Right lobe of liver (tissue), 6 donors: ENCODE measurements at regions not wholly inside any gene's neighbourhood (a gene's known extent, or its start where the extent isn't known, plus 50 kb on each side); places are given as distances from the start of the nearest gene placed in this dataset.

Experiments used
- ATAC-seq, 4 donors: fragments of 200-7000 bp; cut with Tn5 transposase; one replicate each; pipeline ENCODE4 v1.9.1; 2020; ENCODE audit warnings: mild to moderate bottlenecking in 4 of 4, moderate library complexity in 4 of 4
- DNase-seq, 3 donors: peaks; one replicate each; pipeline ENCODE4 v3.0.0-alpha.2; 2020
- H3K27ac ChIP-seq, 3 donors: fragments of 200-600 bp; one replicate each; pipeline ENCODE4 v1.8.0; 2022
- H3K27me3 ChIP-seq, 2 donors: fragments of 200-600 bp; one replicate each; pipeline ENCODE4 v1.8.0; 2022
- H3K36me3 ChIP-seq, 4 donors: fragments of 200-600 bp; sonication (generic) in 1 of 4; one replicate each; pipeline versions ENCODE4 v1.5.1 to v1.8.0; 2017 to 2022; ENCODE audit warnings: control low read depth in 1 of 4
- H3K4me1 ChIP-seq, 4 donors: fragments of 200-600 bp; sonication (generic) in 1 of 4; one replicate each; pipeline versions ENCODE4 v1.5.1 to v1.8.0; 2017 to 2022; ENCODE audit warnings: control low read depth in 1 of 4
- H3K4me3 ChIP-seq, 3 donors: fragments of 200-600 bp; one replicate each; pipeline ENCODE4 v1.8.0; 2022
- H3K9me3 ChIP-seq, 4 donors: fragments of 200-600 bp; sonication (generic) in 1 of 4; one replicate each; pipeline versions ENCODE4 v1.5.1 to v1.8.0; 2017 to 2022; ENCODE audit warnings: control low read depth in 1 of 4
- POLR2A ChIP-seq: fragments of 450-650 bp; IDR thresholded peaks from one replicate; pipeline ENCODE4 v1.6.1; 2017; ENCODE audit warnings: antibody characterized with exemption, mild to moderate bottlenecking
- WGBS: methylation state at CpG from one replicate; pipeline ENCODE4 v1.1.6; 2018; ENCODE audit warnings: low coverage, low lambda C conversion rate; ENCODE audit not compliant: insufficient coverage; ENCODE audit errors: missing lambda C conversion rate; 5-methylcytosine and 5-hydroxymethylcytosine counted together
- intact Hi-C, 2 donors: fragments of 100-400 bp; cut with DNase I; formaldehyde crosslinking; loops; one replicate each; pipeline versions ENCODE4 v1.11.2 to v1.14.1; 2022
- TF ChIP-seq, protein P1 (sequence below), 4 donors: fragments of 200-600 bp in 3 of 4; fragments of 450-650 bp in 1 of 4; IDR thresholded peaks; one replicate each; pipeline versions ENCODE4 v1.5.1 to v1.8.0; 2016 to 2022; ENCODE audit warnings: antibody characterized with exemption in 4 of 4, mild to moderate bottlenecking in 2 of 4
- donor health status: DM: no; HTN: yes; CAD: no.
- donor health status: DM: no; HTN: no; CAD: no.
- donor health status: DM: no; HTN: no; CAD: no.
- donor health status: DM: no; HTN: yes; CAD: no.
- donor health status: DM: no; HTN: yes; CAD: no.

DNA sequence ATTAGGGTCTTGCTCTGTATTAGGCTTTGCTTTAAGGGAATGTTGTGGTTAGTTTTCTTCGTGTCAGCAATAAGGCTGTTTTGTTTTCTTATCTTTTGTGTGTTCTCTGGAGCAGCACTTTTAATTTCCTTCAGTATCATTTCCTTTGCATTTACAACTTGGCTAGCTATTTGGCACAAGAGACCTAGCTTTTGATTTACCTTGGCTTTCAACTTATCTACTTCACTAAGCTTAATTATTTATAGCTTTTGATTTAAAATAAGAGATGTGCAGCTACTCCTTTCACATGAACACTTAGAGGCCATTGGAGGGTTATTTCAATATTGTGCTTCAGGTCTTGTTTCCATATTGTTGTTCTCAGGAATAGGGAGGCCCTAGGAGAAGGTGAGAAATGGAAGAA is 68.2 kb downstream of the FAT4 start:
- H3K9me3 ChIP-seq, result no peaks in the 10 kb centered on the region
- no peak overlapping the region for H3K27ac ChIP-seq
- no peaks in the 10 kb centered on the region for H3K36me3 ChIP-seq
- 45% methylated on average over 1 of the region's 1 CpG for WGBS
- ATAC-seq, result peak in 3 of 4 donors; percentile 39 to 54 (median 50)
- no peak for TF ChIP-seq POLR2A
- TF ChIP-seq, protein P1, sequence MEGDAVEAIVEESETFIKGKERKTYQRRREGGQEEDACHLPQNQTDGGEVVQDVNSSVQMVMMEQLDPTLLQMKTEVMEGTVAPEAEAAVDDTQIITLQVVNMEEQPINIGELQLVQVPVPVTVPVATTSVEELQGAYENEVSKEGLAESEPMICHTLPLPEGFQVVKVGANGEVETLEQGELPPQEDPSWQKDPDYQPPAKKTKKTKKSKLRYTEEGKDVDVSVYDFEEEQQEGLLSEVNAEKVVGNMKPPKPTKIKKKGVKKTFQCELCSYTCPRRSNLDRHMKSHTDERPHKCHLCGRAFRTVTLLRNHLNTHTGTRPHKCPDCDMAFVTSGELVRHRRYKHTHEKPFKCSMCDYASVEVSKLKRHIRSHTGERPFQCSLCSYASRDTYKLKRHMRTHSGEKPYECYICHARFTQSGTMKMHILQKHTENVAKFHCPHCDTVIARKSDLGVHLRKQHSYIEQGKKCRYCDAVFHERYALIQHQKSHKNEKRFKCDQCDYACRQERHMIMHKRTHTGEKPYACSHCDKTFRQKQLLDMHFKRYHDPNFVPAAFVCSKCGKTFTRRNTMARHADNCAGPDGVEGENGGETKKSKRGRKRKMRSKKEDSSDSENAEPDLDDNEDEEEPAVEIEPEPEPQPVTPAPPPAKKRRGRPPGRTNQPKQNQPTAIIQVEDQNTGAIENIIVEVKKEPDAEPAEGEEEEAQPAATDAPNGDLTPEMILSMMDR (IDR thresholded peaks at IDR 0.05), result no peak
- intact Hi-C loops, result no loop called here
- no peaks in the 10 kb centered on the region for H3K27me3 ChIP-seq
- no peak for DNase-seq
- no peak overlapping the region for H3K4me3 ChIP-seq
- H3K4me1 ChIP-seq, result no peaks in the 10 kb centered on the region

DNA sequence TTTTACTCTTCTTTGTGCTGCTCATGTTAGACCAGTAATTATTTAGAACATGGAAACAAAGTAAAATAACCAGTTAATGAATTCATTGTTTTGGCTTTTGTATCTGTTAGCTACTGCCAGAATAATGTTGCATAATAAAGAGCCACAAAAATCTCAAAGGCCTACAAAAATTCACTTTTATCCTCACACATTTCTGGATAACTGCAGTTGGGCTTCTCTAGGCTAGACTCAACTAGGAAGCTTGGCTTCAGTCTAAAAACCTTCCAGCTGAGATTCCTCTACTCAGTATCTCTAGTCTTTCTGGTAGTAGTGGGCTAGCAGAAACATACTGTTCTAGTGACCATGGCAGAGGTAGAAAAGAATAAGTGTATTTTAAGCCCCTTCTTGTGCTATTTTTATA is 73.0 kb downstream of the FAT4 start:
- no peak for ATAC-seq
- no peak overlapping the region for H3K27ac ChIP-seq
- no peak overlapping the region for H3K4me3 ChIP-seq
- H3K9me3 ChIP-seq, result no peaks in the 10 kb centered on the region
- DNase-seq, result no peak
- TF ChIP-seq, protein P1 (IDR thresholded peaks at IDR 0.05), result no peak
- no peak for TF ChIP-seq POLR2A
- H3K4me1 ChIP-seq, result no peaks in the 10 kb centered on the region
- H3K27me3 ChIP-seq, result no peaks in the 10 kb centered on the region
- intact Hi-C loops, result no loop called here
- H3K36me3 ChIP-seq, result no peaks in the 10 kb centered on the region

DNA sequence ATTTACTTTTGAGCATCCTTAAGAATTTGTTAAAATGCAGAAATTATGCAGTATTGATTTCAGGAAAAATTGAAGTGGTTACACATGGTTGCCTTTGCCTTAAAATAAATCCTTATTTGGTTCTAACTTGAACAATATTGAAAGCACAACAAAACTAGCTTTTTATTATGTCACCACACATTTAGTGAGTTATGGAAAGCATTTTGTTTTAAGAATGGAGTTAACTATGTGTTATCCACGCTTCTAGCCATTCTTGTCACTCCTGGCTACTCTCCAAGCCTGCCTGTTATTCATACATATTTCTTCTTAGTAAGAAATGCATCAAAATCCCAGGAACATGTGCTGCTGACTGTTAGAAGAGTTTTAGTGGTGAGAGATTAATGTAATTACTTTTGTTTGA is 73.9 kb downstream of the FAT4 start:
- DNase-seq (no peak), ATAC-seq (no peak)
- H3K4me3 ChIP-seq, result no peak overlapping the region
- TF ChIP-seq, protein P1 (IDR thresholded peaks at IDR 0.05), result no peak
- no peak for TF ChIP-seq POLR2A
- 63% methylated on average over 1 of the region's 1 CpG for WGBS
- no peaks in the 10 kb centered on the region for H3K4me1 ChIP-seq
- no peaks in the 10 kb centered on the region for H3K9me3 ChIP-seq
- no peaks in the 10 kb centered on the region for H3K36me3 ChIP-seq
- intact Hi-C loops, result no loop called here
- no peaks in the 10 kb centered on the region for H3K27me3 ChIP-seq
- no peak overlapping the region for H3K27ac ChIP-seq

DNA sequence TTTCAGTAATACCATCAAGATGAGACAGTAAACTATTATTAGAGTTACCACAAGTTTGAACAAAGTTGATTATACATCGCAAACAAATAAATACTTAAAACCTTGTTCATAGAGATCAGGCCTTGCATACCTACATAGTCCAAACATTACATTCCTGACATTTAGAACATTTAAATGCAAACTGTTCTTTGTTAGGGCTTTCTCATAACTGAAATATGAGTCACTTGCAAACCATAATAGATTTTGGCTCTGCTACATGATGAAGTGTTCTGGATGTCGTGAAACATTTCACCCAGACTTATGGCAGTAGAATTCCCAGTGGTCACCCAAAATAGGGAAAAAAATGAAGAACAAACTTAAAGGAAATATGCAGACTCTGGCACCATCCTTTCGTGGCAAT is 75.0 kb downstream of the FAT4 start:
- ATAC-seq, result peak in 1 of 4 donors; percentile 30
- 56% methylated on average over 3 of the region's 3 CpGs for WGBS
- intact Hi-C loops, result no loop called here

DNA sequence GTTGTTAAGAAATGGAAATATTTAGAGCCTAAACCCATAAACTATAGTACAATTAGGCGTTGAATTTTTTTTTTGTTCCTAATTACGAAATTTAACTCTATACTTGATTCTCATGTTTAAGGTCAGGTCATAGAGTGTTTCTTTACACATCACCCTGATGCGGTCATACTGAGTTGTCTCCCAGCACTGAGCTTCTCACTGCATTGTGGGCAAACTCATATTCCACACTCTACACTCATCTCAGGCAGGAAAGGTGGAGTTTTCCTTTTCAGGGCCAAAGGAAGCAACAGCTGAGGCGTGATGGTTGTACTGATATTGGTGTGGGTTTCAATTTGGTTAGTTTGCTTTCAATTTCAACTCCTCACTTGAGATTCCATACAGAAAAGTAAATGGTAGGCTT is 75.4 kb downstream of the FAT4 start:
- ATAC-seq (peak; percentile 48 to 79 (median 55)), DNase-seq (no peak)
- Histone ChIP-seq H3K4me3 (no peak overlapping the region), H3K27ac (no peak overlapping the region), H3K36me3 (no peaks in the 10 kb centered on the region), H3K9me3 (no peaks in the 10 kb centered on the region), H3K27me3 (no peaks in the 10 kb centered on the region), H3K4me1 (no peaks in the 10 kb centered on the region)
- WGBS, result 59% methylated on average over 4 of the region's 4 CpGs
- intact Hi-C loops, result no loop called here
- no peak for TF ChIP-seq POLR2A
- TF ChIP-seq, protein P1 (IDR thresholded peaks at IDR 0.05), result no peak

More for the DNA sequence above, 75.0 kb downstream of the FAT4 start:
- no peak overlapping the region for H3K27ac ChIP-seq
- TF ChIP-seq, protein P1 (IDR thresholded peaks at IDR 0.05), result no peak
- no peak for TF ChIP-seq POLR2A
- no peaks in the 10 kb centered on the region for H3K36me3 ChIP-seq
- no peaks in the 10 kb centered on the region for H3K9me3 ChIP-seq
- DNase-seq, result no peak
- H3K4me1 ChIP-seq, result no peaks in the 10 kb centered on the region
- H3K27me3 ChIP-seq, result no peaks in the 10 kb centered on the region
- no peak overlapping the region for H3K4me3 ChIP-seq
